ENCODE measurements at regions not wholly inside any gene's neighbourhood (a gene's known extent, or its start where the extent isn't known, plus 50 kb on each side); places are given as distances from the start of the nearest gene placed in this dataset.

DNA sequence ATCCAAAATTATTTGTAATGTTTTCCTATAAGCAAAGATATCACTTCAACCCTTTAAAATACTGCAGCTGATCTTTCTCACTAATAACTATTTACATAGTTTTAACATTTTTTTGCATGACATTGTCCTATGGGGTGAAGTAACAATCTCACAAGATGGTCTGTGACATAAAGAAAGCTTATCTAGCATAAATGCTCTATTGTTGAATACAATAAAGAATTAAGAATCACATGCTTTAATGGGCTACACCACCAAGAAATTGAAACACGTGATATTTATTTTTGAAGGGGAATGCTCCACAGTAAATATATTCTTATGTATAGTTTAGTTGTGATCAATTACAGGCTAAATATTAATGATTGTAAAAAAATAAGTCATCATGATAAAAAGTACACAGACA lies 441.1 kb downstream of the PTH2R start:
- TF ChIP-seq, protein P1, sequence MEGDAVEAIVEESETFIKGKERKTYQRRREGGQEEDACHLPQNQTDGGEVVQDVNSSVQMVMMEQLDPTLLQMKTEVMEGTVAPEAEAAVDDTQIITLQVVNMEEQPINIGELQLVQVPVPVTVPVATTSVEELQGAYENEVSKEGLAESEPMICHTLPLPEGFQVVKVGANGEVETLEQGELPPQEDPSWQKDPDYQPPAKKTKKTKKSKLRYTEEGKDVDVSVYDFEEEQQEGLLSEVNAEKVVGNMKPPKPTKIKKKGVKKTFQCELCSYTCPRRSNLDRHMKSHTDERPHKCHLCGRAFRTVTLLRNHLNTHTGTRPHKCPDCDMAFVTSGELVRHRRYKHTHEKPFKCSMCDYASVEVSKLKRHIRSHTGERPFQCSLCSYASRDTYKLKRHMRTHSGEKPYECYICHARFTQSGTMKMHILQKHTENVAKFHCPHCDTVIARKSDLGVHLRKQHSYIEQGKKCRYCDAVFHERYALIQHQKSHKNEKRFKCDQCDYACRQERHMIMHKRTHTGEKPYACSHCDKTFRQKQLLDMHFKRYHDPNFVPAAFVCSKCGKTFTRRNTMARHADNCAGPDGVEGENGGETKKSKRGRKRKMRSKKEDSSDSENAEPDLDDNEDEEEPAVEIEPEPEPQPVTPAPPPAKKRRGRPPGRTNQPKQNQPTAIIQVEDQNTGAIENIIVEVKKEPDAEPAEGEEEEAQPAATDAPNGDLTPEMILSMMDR (conservative IDR thresholded peaks at IDR 0.05) = no peak
- Mint-ChIP-seq H3K27me3 (no peaks in the 10 kb centered on the region), H3K36me3 (no peaks in the 10 kb centered on the region), H3K27ac (no peak overlapping the region), H3K4me3 (no peak overlapping the region), H3K4me1 (ENCODE audit: unreplicated experiment) (no peaks in the 10 kb centered on the region), H3K9me3 (peaks cover 3% of the 10 kb centered on the region)
- no peak for DNase-seq (ENCODE audit: extremely low spot score, unreplicated experiment)

DNA sequence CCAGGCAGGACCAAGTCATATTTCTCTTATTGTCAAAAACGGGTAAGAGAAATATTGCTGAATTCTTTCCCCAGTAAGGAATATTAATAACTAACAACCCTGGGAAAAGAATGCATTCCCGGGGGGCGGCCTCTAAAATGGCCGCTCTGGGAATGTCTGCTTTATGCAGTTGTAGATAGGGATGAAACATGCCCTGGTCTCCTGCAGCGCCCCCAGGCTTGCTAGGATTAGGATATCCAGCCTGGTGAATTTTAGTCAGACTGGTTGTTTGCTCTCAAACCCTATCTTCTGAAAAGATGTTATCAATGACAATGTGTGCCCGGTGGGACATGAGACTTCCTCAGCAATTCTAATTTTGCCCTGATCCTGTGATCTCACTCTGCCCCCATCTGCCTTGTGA lies 448.1 kb downstream of the PTH2R start:
- no peak overlapping the region for H3K27ac Mint-ChIP-seq
- no peak for DNase-seq (ENCODE audit: extremely low spot score, unreplicated experiment)
- H3K36me3 Mint-ChIP-seq = no peaks in the 10 kb centered on the region
- H3K4me1 Mint-ChIP-seq (ENCODE audit: unreplicated experiment) = no peaks in the 10 kb centered on the region
- TF ChIP-seq, protein P1 (conservative IDR thresholded peaks at IDR 0.05) = no peak
- no peak overlapping the region for H3K4me3 Mint-ChIP-seq
- H3K9me3 Mint-ChIP-seq = peaks cover 10% of the 10 kb centered on the region
- no peaks in the 10 kb centered on the region for H3K27me3 Mint-ChIP-seq

DNA sequence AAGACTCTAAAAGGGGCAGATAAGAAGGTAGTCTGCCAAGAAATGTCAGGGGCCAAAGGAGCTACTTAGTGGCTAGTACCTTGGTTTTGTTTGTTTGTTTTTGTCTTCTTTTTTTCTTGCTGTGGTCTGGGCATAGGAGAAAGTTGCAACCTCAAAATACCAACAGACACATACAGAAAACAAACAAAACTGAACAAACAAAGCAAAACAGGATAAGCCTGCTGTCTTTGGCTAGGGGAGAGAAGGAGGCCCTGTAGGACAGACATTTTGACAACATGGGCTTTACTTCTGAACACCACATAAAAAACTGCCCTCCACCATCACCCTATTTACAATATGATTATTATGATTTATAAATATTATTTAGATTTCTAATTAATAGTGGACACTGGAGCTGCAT lies 460.8 kb downstream of the PTH2R start:
- no peak for DNase-seq (ENCODE audit: extremely low spot score, unreplicated experiment)
- Mint-ChIP-seq H3K4me1 (ENCODE audit: unreplicated experiment) (no peaks in the 10 kb centered on the region), H3K4me3 (no peak overlapping the region)

DNA sequence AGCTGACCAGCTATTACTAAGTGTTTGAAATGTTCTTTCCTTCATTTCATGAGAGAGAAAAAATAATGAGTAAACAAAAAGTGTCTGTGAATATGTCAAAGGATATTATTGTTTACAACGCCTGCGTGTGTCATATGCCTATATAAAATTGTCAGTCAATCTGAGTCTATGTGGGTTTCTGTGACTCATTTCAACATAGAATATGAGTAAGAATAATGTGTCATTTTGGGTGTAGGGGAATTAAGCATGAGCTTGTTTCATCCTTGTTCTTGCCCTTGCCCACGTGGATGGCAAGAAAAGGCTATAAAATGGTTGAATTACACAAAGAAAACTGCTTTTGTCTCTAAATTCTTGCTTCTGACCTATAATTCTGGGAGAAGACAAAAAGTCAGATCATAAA lies 466.0 kb downstream of the PTH2R start:
- no peak for DNase-seq (ENCODE audit: extremely low spot score, unreplicated experiment)
- Mint-ChIP-seq H3K4me1 (ENCODE audit: unreplicated experiment) (no peaks in the 10 kb centered on the region), H3K4me3 (no peak overlapping the region), H3K36me3 (no peaks in the 10 kb centered on the region), H3K9me3 (no peaks in the 10 kb centered on the region), H3K27ac (no peak overlapping the region), H3K27me3 (no peaks in the 10 kb centered on the region)
- TF ChIP-seq, protein P1 (conservative IDR thresholded peaks at IDR 0.05) = no peak

More for the DNA sequence above, 460.8 kb downstream of the PTH2R start:
- Mint-ChIP-seq H3K27me3 (no peaks in the 10 kb centered on the region), H3K27ac (no peak overlapping the region), H3K9me3 (no peaks in the 10 kb centered on the region), H3K36me3 (no peaks in the 10 kb centered on the region)
- TF ChIP-seq, protein P1 (conservative IDR thresholded peaks at IDR 0.05) = no peak

DNA sequence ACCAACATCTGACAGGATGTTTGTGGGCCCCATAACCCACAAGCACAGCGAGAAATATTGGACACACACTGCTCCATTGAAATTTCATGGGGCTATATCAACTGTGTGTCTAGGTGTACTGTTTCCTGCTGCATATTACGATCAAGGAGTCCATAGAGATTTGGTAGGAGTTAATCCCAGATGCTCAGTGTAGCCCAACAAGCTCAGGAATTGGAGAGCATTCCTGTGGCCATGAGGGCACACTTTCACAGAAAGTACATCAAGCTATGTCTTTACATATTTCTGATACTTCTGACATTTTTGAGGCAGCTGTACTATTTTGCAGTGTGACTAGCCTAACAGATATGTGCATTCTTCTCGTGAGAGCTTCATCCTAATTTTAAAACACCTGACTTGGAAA lies 473.1 kb downstream of the PTH2R start:
- Mint-ChIP-seq H3K36me3 (no peaks in the 10 kb centered on the region), H3K27me3 (no peaks in the 10 kb centered on the region), H3K4me1 (ENCODE audit: unreplicated experiment) (no peaks in the 10 kb centered on the region), H3K27ac (no peak overlapping the region), H3K4me3 (no peak overlapping the region), H3K9me3 (no peaks in the 10 kb centered on the region)
- TF ChIP-seq, protein P1 (conservative IDR thresholded peaks at IDR 0.05) = no peak
- DNase-seq (ENCODE audit: extremely low spot score, unreplicated experiment) = no peak

DNA sequence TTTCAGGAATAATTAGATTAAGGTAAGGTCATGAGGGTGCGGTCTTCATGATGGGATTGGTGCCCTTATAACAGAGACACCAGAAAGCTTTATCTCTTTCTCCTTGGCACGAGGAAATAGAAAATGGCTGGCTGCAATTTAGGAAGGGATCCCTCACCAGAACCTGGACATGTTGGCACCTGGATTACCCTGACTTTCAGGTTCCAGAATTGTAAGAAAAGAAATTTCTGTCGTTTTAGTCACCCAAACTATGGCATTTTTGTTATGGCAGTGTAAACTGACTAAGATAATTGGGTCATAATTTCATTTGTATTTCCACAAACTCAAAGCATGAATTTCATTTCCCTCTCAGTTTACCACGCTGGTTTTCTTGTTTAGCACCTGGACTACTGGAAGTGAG lies 473.6 kb downstream of the PTH2R start:
- TF ChIP-seq, protein P1 (conservative IDR thresholded peaks at IDR 0.05) = no peak
- H3K27ac Mint-ChIP-seq = no peak overlapping the region
- DNase-seq (ENCODE audit: extremely low spot score, unreplicated experiment) = no peak
- H3K27me3 Mint-ChIP-seq = no peaks in the 10 kb centered on the region
- H3K36me3 Mint-ChIP-seq = no peaks in the 10 kb centered on the region
- H3K4me1 Mint-ChIP-seq (ENCODE audit: unreplicated experiment) = no peaks in the 10 kb centered on the region
- no peak overlapping the region for H3K4me3 Mint-ChIP-seq
- no peaks in the 10 kb centered on the region for H3K9me3 Mint-ChIP-seq
